ENCODE measurements at regions not wholly inside any gene's neighbourhood (a gene's known extent, or its start where the extent isn't known, plus 50 kb on each side); places are given as distances from the start of the nearest gene placed in this dataset.

- no peak overlapping the region for H3K27ac ChIP-seq
- no peak for TF ChIP-seq CTCF (conservative IDR thresholded peaks at IDR 0.05)
- no peak for TF ChIP-seq ZFX (IDR thresholded peaks at IDR 0.05)
Measured at GRCh38 chr6:120990866-120991265, 343.4 kb downstream of the TBC1D32 start.

GRCh38 chr6:120981835-120982234, 352.4 kb downstream of the TBC1D32 start:
- TF ChIP-seq CTCF (conservative IDR thresholded peaks at IDR 0.05), result no peak
- TF ChIP-seq ZFX (IDR thresholded peaks at IDR 0.05), result no peak
- H3K27ac ChIP-seq, result no peak overlapping the region

GRCh38 chr6:120966321-120966720, 368.0 kb downstream of the TBC1D32 start:
- no peak overlapping the region for H3K27ac ChIP-seq
- TF ChIP-seq ZFX (IDR thresholded peaks at IDR 0.05) (no peak), CTCF (conservative IDR thresholded peaks at IDR 0.05) (no peak)

GRCh38 chr6:120965814-120966213, 368.5 kb downstream of the TBC1D32 start:
- H3K27ac ChIP-seq, result no peak overlapping the region
- no peak for TF ChIP-seq CTCF (conservative IDR thresholded peaks at IDR 0.05)
- no peak for TF ChIP-seq ZFX (IDR thresholded peaks at IDR 0.05)

GRCh38 chr6:120960761-120961160, 373.5 kb downstream of the TBC1D32 start:
- H3K27ac ChIP-seq, result no peak overlapping the region
- TF ChIP-seq CTCF (conservative IDR thresholded peaks at IDR 0.05), result no peak
- no peak for TF ChIP-seq ZFX (IDR thresholded peaks at IDR 0.05)

GRCh38 chr6:120954111-120954510, 380.2 kb downstream of the TBC1D32 start:
- TF ChIP-seq CTCF (conservative IDR thresholded peaks at IDR 0.05) (no peak), ZFX (IDR thresholded peaks at IDR 0.05) (no peak)
- H3K27ac ChIP-seq, result no peak overlapping the region

- no peak for TF ChIP-seq ZFX (IDR thresholded peaks at IDR 0.05)
- no peak for TF ChIP-seq CTCF (conservative IDR thresholded peaks at IDR 0.05)
- no peak overlapping the region for H3K27ac ChIP-seq
Measured at GRCh38 chr6:120951258-120951657, 383.0 kb downstream of the TBC1D32 start.

All from C4-2B (cell line).